ENCODE measurements at regions not wholly inside any gene's neighbourhood (a gene's known extent, or its start where the extent isn't known, plus 50 kb on each side); places are given as distances from the start of the nearest gene placed in this dataset.

DNA sequence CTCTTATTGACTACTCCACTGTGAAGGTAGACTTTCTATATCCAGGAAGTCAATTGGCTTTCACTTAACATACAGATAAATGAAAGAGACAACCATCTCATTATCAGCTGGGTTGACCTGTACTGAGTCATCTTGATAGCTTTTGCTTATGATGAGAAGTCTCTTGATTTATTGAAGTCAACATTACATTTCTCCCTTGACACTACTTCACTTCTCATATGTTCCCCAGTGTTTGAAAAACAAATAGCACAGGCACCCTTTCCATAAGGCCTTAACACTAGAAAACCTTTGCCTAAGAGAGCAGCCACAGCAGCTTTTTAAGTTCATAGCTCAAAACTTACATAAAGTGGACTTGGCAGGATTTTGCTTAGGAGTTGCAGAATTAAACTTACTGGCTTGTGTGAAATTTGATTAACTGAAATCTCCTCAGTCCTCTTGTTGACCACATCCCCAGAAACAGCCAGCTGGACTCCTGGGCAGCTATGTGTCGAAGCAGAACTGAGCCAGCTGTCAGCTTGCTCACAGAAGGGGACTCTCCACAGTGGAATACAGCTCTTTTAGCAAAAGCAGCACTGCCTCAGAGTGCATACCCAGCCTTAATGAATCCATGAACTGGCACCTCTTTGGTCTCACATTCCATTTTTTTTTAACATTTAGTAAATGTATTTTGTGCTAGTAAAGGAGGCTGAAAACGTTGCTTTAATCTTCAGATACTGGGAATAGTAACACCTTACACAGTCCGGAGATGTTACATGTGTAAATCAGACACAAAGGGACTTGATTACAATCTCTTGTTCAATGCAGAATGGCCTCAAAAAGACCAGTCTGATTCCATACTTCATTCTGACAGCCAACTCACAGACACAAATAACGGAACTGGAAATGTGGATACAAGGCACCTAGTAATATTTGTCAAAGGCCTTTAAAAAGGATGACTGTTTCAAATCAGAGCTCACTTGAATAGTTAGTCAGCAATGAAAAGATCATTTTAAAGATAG is 1532.7 kb downstream of the HACE1 start:
- CTCF ChIA-PET = no interaction called here
- DNase-seq (ENCODE audit: low read depth, low spot score) = no peak
- H3K27me3 ChIP-seq (replicated peaks in 1 of 2; ENCODE audit: control insufficient read depth in 2 of 2, insufficient read depth in 2 of 2, low read length in 1 of 2) = no peaks in the 10 kb centered on the region
- no TSS peak for BruUV-seq (replicated peaks)
- ATAC-seq = peak; percentile 52; the same call in 2 of the 3 replicates
- H3K9me3 ChIP-seq (replicated peaks; ENCODE audit: control insufficient read depth, insufficient read depth, low read length) = no peaks in the 10 kb centered on the region
- H3K79me2 ChIP-seq (ENCODE audit: control insufficient read depth, insufficient read depth, low read length) = no peaks in the 10 kb centered on the region
- no peak overlapping the region for H3K4me3 ChIP-seq
- H3K9ac ChIP-seq (ENCODE audit: control insufficient read depth, insufficient read depth, low read length) = no peak overlapping the region
- H2AFZ ChIP-seq (ENCODE audit: control insufficient read depth, low read depth, low read length) = no peak overlapping the region
- WGBS (ENCODE audit: insufficient coverage, insufficient replicate concordance, low lambda C conversion rate, missing lambda C conversion rate) = 10% methylated on average over 4 of the region's 4 CpGs
- H3K4me1 ChIP-seq (ENCODE audit: control insufficient read depth, insufficient read depth, low read length) = no peaks in the 10 kb centered on the region
- H3K27ac ChIP-seq (ENCODE audit: control insufficient read depth, insufficient read depth) = no peak overlapping the region
- H3K36me3 ChIP-seq (ENCODE audit: control insufficient read depth in 2 of 2, insufficient read depth in 2 of 2, low read length in 1 of 2) = no peaks in the 10 kb centered on the region
- intact Hi-C loops (cut with micrococcal nuclease; ENCODE audit: unreplicated experiment) = no loop called here
- RAD21 ChIA-PET (ENCODE audit: unreplicated experiment) = interaction anchor here (0.7 kb wide), 1 partner anchor 126 kb away, joined by 3 read pairs; no protein-coding TSS in a partner anchor
- FAIRE-seq = no peak
- SMC1A ChIA-PET (ENCODE audit: uncharacterized antibody, unreplicated experiment) = interaction anchor here (0.5 kb wide), 1 partner anchor 417 kb away, joined by 3 read pairs; no protein-coding TSS in a partner anchor
- in situ Hi-C loops (cut with MboI) = no loop called here
- POLR2A ChIA-PET = no interaction called here
- H4K20me1 ChIP-seq (ENCODE audit: control insufficient read depth, insufficient read depth) = no peaks in the 10 kb centered on the region
- no peak overlapping the region for H3K4me2 ChIP-seq (ENCODE audit: control insufficient read depth, insufficient read depth)
- no peak for TF ChIP-seq SIX5 (IDR thresholded peaks at IDR 0.05; ENCODE audit: low read depth, low read length, severe bottlenecking)
- TF ChIP-seq, protein P1, sequence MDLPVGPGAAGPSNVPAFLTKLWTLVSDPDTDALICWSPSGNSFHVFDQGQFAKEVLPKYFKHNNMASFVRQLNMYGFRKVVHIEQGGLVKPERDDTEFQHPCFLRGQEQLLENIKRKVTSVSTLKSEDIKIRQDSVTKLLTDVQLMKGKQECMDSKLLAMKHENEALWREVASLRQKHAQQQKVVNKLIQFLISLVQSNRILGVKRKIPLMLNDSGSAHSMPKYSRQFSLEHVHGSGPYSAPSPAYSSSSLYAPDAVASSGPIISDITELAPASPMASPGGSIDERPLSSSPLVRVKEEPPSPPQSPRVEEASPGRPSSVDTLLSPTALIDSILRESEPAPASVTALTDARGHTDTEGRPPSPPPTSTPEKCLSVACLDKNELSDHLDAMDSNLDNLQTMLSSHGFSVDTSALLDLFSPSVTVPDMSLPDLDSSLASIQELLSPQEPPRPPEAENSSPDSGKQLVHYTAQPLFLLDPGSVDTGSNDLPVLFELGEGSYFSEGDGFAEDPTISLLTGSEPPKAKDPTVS (IDR thresholded peaks at IDR 0.05; ENCODE audit: low read depth, low read length) = no peak
- TF ChIP-seq JUNB (IDR thresholded peaks at IDR 0.05) = no peak
- TF ChIP-seq NFXL1 (IDR thresholded peaks at IDR 0.05; ENCODE audit: borderline replicate concordance) = no peak
- TF ChIP-seq BACH1 (IDR thresholded peaks at IDR 0.05; ENCODE audit: borderline replicate concordance) = no peak
- TF ChIP-seq RAD21 (IDR thresholded peaks at IDR 0.05; ENCODE audit: insufficient read depth, low read depth, low read length) = no peak
- TF ChIP-seq, protein P2, sequence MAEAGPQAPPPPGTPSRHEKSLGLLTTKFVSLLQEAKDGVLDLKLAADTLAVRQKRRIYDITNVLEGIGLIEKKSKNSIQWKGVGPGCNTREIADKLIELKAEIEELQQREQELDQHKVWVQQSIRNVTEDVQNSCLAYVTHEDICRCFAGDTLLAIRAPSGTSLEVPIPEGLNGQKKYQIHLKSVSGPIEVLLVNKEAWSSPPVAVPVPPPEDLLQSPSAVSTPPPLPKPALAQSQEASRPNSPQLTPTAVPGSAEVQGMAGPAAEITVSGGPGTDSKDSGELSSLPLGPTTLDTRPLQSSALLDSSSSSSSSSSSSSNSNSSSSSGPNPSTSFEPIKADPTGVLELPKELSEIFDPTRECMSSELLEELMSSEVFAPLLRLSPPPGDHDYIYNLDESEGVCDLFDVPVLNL (IDR thresholded peaks at IDR 0.05; ENCODE audit: low read depth, low read length) = no peak
- TF ChIP-seq ZNF274 (IDR thresholded peaks at IDR 0.05; ENCODE audit: insufficient read depth, insufficient read length) = no peak
- TF ChIP-seq, protein P3, sequence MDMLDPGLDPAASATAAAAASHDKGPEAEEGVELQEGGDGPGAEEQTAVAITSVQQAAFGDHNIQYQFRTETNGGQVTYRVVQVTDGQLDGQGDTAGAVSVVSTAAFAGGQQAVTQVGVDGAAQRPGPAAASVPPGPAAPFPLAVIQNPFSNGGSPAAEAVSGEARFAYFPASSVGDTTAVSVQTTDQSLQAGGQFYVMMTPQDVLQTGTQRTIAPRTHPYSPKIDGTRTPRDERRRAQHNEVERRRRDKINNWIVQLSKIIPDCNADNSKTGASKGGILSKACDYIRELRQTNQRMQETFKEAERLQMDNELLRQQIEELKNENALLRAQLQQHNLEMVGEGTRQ (IDR thresholded peaks at IDR 0.05; ENCODE audit: borderline replicate concordance, low read depth, low read length) = no peak
- TF ChIP-seq TARDBP (IDR thresholded peaks at IDR 0.05; ENCODE audit: borderline replicate concordance) = no peak
- TF ChIP-seq LARP7 (IDR thresholded peaks at IDR 0.05) = no peak
- no peak for TF ChIP-seq HDGF (IDR thresholded peaks at IDR 0.05)
- TF ChIP-seq CBFB (IDR thresholded peaks at IDR 0.05; ENCODE audit: low read depth) = no peak
- no peak for TF ChIP-seq STAT1 (conservative IDR thresholded peaks at IDR 0.05)
- TF ChIP-seq, protein P4, sequence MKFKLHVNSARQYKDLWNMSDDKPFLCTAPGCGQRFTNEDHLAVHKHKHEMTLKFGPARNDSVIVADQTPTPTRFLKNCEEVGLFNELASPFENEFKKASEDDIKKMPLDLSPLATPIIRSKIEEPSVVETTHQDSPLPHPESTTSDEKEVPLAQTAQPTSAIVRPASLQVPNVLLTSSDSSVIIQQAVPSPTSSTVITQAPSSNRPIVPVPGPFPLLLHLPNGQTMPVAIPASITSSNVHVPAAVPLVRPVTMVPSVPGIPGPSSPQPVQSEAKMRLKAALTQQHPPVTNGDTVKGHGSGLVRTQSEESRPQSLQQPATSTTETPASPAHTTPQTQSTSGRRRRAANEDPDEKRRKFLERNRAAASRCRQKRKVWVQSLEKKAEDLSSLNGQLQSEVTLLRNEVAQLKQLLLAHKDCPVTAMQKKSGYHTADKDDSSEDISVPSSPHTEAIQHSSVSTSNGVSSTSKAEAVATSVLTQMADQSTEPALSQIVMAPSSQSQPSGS (IDR thresholded peaks at IDR 0.05; ENCODE audit: low read length) = no peak
